RWPE2 (cell line): ENCODE measurements at regions not wholly inside any gene's neighbourhood (a gene's known extent, or its start where the extent isn't known, plus 50 kb on each side); places are given as distances from the start of the nearest gene placed in this dataset.

Source experiments
- ATAC-seq: fragments of 200-7000 bp; cut with Tn5 transposase; 3 replicates; pipeline ENCODE4 v1.9.1; 2021; ENCODE audit warnings: low read depth
- DNase-seq: peaks from one replicate; pipeline ENCODE4 v3.0.0-alpha.2; 2020; ENCODE audit warnings: low spot score
- H3K27ac ChIP-seq: fragments of 450-650 bp; 2 replicates; pipeline ENCODE4 v1.5.1; 2017; ENCODE audit warnings: mild to moderate bottlenecking; ENCODE audit not compliant: poor library complexity, severe bottlenecking
- H3K27me3 ChIP-seq: fragments of 250-450 bp; sonication (Bioruptor Pico); 2 replicates; pipeline ENCODE4 v1.5.1; 2021; ENCODE audit warnings: mild to moderate bottlenecking, moderate library complexity; ENCODE audit not compliant: insufficient read depth, poor library complexity, severe bottlenecking
- H3K36me3 ChIP-seq: fragments of 250-450 bp; sonication (Bioruptor Pico); 2 replicates; pipeline ENCODE4 v1.5.1; 2020; ENCODE audit warnings: low read depth, mild to moderate bottlenecking, moderate library complexity
- H3K4me1 ChIP-seq: fragments of 250-450 bp; sonication (Bioruptor Pico); 2 replicates; pipeline ENCODE4 v1.5.1; 2021; ENCODE audit warnings: mild to moderate bottlenecking, moderate library complexity; ENCODE audit not compliant: insufficient read depth, poor library complexity, severe bottlenecking
- H3K4me3 ChIP-seq: fragments of 250-450 bp; sonication (Bioruptor Pico); 2 replicates; pipeline ENCODE4 v1.5.1; 2021; ENCODE audit warnings: mild to moderate bottlenecking, moderate library complexity; ENCODE audit not compliant: severe bottlenecking
- H3K9me3 ChIP-seq: fragments of 250-450 bp; sonication (Bioruptor Pico); 2 replicates; pipeline ENCODE4 v1.5.1; 2021; ENCODE audit warnings: mild to moderate bottlenecking, moderate library complexity; ENCODE audit not compliant: severe bottlenecking
- CTCF ChIP-seq: fragments of 450-650 bp; IDR thresholded peaks from one replicate; pipeline ENCODE4 v1.5.1; 2017; ENCODE audit warnings: mild to moderate bottlenecking, moderate library complexity; ENCODE audit not compliant: poor library complexity, severe bottlenecking

GRCh38 chr9:110099236-110100095 is 108.5 kb downstream of the C9orf152 start:
- peak; percentile 79 for ATAC-seq
- Histone ChIP-seq H3K27ac (peak overlapping the region; percentile 54), H3K9me3 (no peaks in the 10 kb centered on the region), H3K27me3 (no peaks in the 10 kb centered on the region), H3K4me3 (no peak overlapping the region), H3K4me1 (peaks cover 41% of the 10 kb centered on the region), H3K36me3 (peaks cover 40% of the 10 kb centered on the region)
- DNase-seq = no peak
- TF ChIP-seq CTCF = peak; percentile 11

- DNase-seq (no peak), ATAC-seq (no peak)
- Histone ChIP-seq H3K4me3 (no peak overlapping the region), H3K27ac (no peak overlapping the region), H3K36me3 (peaks cover 45% of the 10 kb centered on the region), H3K27me3 (no peaks in the 10 kb centered on the region), H3K4me1 (peaks cover 23% of the 10 kb centered on the region), H3K9me3 (no peaks in the 10 kb centered on the region)
- no peak for TF ChIP-seq CTCF
These were observed 106.3 kb downstream of the C9orf152 start for GRCh38 chr9:110101531-110102161.

- peaks cover 23% of the 10 kb centered on the region for H3K4me1 ChIP-seq
- H3K9me3 ChIP-seq = no peaks in the 10 kb centered on the region
- DNase-seq (no peak), ATAC-seq (no peak)
- H3K36me3 ChIP-seq = peaks cover 44% of the 10 kb centered on the region
- peak overlapping the region; percentile 39 for H3K27ac ChIP-seq
- no peaks in the 10 kb centered on the region for H3K27me3 ChIP-seq
- no peak overlapping the region for H3K4me3 ChIP-seq
- TF ChIP-seq CTCF = no peak
These were observed 104.7 kb downstream of the C9orf152 start for GRCh38 chr9:110103257-110103656.

- no peak for TF ChIP-seq CTCF
- no peaks in the 10 kb centered on the region for H3K27me3 ChIP-seq
- peaks cover 19% of the 10 kb centered on the region for H3K4me1 ChIP-seq
- H3K36me3 ChIP-seq = peaks cover 37% of the 10 kb centered on the region
- DNase-seq = no peak
- peak overlapping the region; percentile 39 for H3K27ac ChIP-seq
- peak; percentile 60 for ATAC-seq
- no peak overlapping the region for H3K4me3 ChIP-seq
- no peaks in the 10 kb centered on the region for H3K9me3 ChIP-seq
These were observed 103.6 kb downstream of the C9orf152 start for GRCh38 chr9:110104261-110104809.

- peak overlapping the region; percentile 39 for H3K27ac ChIP-seq
- ATAC-seq = no peak
- H3K4me3 ChIP-seq = no peak overlapping the region
- no peaks in the 10 kb centered on the region for H3K9me3 ChIP-seq
- no peak for DNase-seq
- H3K36me3 ChIP-seq = peaks cover 35% of the 10 kb centered on the region
- H3K4me1 ChIP-seq = peaks cover 15% of the 10 kb centered on the region
- H3K27me3 ChIP-seq = no peaks in the 10 kb centered on the region
- no peak for TF ChIP-seq CTCF
These were observed 102.9 kb downstream of the C9orf152 start for GRCh38 chr9:110105107-110105506.
